ENCODE measurements at regions not wholly inside any gene's neighbourhood (a gene's known extent, or its start where the extent isn't known, plus 50 kb on each side); places are given as distances from the start of the nearest gene placed in this dataset.

GRCh38 chr12:30014991-30015390 lies 231.2 kb upstream of the TMTC1 start:
- DNase-seq, result no peak

GRCh38 chr12:30012816-30013450 lies 229.2 kb upstream of the TMTC1 start:
- no peak for DNase-seq

- peak; percentile 37 for DNase-seq
Measured at GRCh38 chr12:30010071-30011052, 226.6 kb upstream of the TMTC1 start.

GRCh38 chr12:30006021-30006420 lies 222.3 kb upstream of the TMTC1 start:
- no peak for DNase-seq

- no peak for DNase-seq
Measured at GRCh38 chr12:30003321-30003720, 219.6 kb upstream of the TMTC1 start.

GRCh38 chr12:30002677-30003076 lies 218.9 kb upstream of the TMTC1 start:
- no peak for DNase-seq

- DNase-seq, result peak; percentile 12
Measured at GRCh38 chr12:30000401-30000800, 216.7 kb upstream of the TMTC1 start.

- DNase-seq, result no peak
Measured at GRCh38 chr12:29996993-29997392, 213.3 kb upstream of the TMTC1 start.

GRCh38 chr12:29992366-29992765 lies 208.6 kb upstream of the TMTC1 start:
- no peak for DNase-seq

GRCh38 chr12:29991924-29992323 lies 208.2 kb upstream of the TMTC1 start:
- DNase-seq, result no peak

- DNase-seq, result no peak
Measured at GRCh38 chr12:29990971-29991370, 207.2 kb upstream of the TMTC1 start.

- DNase-seq, result no peak
Measured at GRCh38 chr12:29983851-29984250, 200.1 kb upstream of the TMTC1 start.

- DNase-seq, result no peak
Measured at GRCh38 chr12:29980304-29980703, 196.6 kb upstream of the TMTC1 start.

GRCh38 chr12:29971446-29971845 lies 187.7 kb upstream of the TMTC1 start:
- DNase-seq, result no peak

GRCh38 chr12:29970501-29970900 lies 186.8 kb upstream of the TMTC1 start:
- DNase-seq, result no peak

- no peak for DNase-seq
Measured at GRCh38 chr12:29962276-29963035, 178.7 kb upstream of the TMTC1 start.

GRCh38 chr12:29961231-29961630 lies 177.5 kb upstream of the TMTC1 start:
- peak; percentile 42 for DNase-seq

- DNase-seq, result no peak
Measured at GRCh38 chr12:29960122-29960521, 176.4 kb upstream of the TMTC1 start.

- no peak for DNase-seq
Measured at GRCh38 chr12:29957835-29958234, 174.1 kb upstream of the TMTC1 start.

- DNase-seq, result no peak
Measured at GRCh38 chr12:29945904-29946303, 162.2 kb upstream of the TMTC1 start.

GRCh38 chr12:29944269-29945000 lies 160.7 kb upstream of the TMTC1 start:
- no peak for DNase-seq

- DNase-seq, result no peak
Measured at GRCh38 chr12:29943683-29944082, 159.9 kb upstream of the TMTC1 start.

- DNase-seq, result no peak
Measured at GRCh38 chr12:29940811-29941210, 157.1 kb upstream of the TMTC1 start.

Measured in NCI-H226 (cell line).